ENCODE measurements at regions not wholly inside any gene's neighbourhood (a gene's known extent, or its start where the extent isn't known, plus 50 kb on each side); places are given as distances from the start of the nearest gene placed in this dataset.
A peak's percentile ranks its signal among the peaks of the same experiment; 100 is the strongest.

DNA sequence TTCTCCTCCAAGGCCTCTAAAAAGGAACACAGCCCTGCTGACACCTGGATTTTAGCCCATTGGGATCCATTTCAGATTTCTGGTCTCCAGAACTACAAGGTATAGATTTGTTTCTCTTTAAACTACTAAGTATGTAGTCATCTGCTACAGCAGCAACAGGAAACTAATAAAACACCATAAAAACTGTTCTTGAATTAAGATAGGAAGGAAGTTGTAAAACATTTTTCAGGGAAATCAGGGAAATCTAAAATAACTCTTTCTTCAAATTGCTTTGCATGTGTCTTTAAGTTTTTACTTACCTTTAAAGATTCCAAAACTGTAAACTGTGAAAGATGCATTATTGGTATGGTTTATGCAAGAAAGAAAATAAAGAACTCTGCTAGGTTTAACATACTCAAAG lies 407.0 kb upstream of the TOM1L1 start:
- ATAC-seq (no peak), DNase-seq (no peak), FAIRE-seq (no peak)
- TF ChIP-seq CTCF (IDR thresholded peaks at IDR 0.05), result no peak
- Histone ChIP-seq H3K4me3 (no peak overlapping the region), H3K27me3 (no peaks in the 10 kb centered on the region), H3K9me3 (no peaks in the 10 kb centered on the region), H3K4me1 (no peaks in the 10 kb centered on the region), H3K36me3 (no peaks in the 10 kb centered on the region), H3K27ac (no peak overlapping the region)
- intact Hi-C loops (cut with DNase I), result no loop called here

DNA sequence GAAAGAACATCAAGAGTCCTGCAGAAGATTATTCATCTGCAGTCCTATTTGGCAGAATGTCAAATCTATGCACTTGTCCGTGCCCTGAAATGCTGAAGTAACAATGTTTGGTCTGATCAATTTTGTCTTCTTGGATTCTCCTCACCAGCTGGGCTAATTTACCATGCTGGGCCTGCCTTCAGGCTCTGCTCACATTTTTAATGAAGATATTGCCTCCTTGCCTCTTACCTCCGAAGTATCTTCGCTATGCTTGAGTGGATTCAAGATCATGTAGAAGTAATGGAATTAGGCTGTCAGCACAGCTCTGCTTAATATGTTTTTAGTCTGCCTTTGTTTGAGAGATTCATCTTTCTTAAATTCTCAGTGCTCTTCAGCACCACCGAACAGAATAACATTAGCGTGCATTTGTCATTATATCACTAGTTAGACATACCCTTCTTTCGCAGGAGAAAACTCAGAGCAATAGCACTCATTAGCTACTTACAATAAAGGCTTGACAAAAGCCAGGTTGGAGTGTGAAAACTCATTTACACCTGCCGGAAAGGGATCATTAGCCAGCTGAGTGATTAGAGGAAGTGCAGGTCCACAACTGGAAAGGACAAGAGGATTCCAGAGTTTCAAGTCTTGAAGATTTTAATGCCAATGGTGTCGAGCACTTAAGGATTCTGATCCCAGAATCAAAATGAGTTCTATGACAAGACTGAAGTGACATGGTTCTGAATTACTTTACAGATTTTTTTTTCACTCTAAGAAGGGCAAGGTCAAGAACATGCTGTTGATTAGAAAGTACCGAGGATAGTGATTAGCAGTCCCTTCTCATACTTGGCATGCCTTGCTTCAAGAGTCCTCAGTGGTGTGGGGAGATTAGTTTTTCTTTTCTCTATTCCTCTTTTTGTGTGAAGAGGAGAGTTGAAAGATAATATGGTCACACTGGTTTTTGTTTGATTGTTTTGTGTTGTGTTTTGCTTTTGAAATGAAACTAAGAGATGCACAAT lies 405.6 kb upstream of the TOM1L1 start:
- intact Hi-C loops (cut with DNase I), result no loop called here
- no peak for FAIRE-seq
- no peak overlapping the region for H3K27ac ChIP-seq
- DNase-seq, result no peak
- 51 to 58% methylated on average over 9 of the region's 9 CpGs for WGBS, 2 donors
- H3K4me1 ChIP-seq, result no peaks in the 10 kb centered on the region
- ATAC-seq, result no peak
- H3K36me3 ChIP-seq, result no peaks in the 10 kb centered on the region
- no peak overlapping the region for H3K4me3 ChIP-seq
- H3K27me3 ChIP-seq, result no peaks in the 10 kb centered on the region
- H3K9me3 ChIP-seq, result no peaks in the 10 kb centered on the region
- no peak for TF ChIP-seq CTCF (IDR thresholded peaks at IDR 0.05)

GRCh38 chr17:54505404-54505803 lies 395.2 kb upstream of the TOM1L1 start:
- intact Hi-C loops (cut with DNase I), result no loop called here
- Histone ChIP-seq H3K4me3 (no peak overlapping the region), H3K36me3 (no peaks in the 10 kb centered on the region), H3K9me3 (no peaks in the 10 kb centered on the region), H3K27me3 (no peaks in the 10 kb centered on the region), H3K27ac (no peak overlapping the region), H3K4me1 (no peaks in the 10 kb centered on the region)
- TF ChIP-seq CTCF (IDR thresholded peaks at IDR 0.05), result no peak
- ATAC-seq, result no peak
- no peak for FAIRE-seq
- DNase-seq, result no peak

DNA sequence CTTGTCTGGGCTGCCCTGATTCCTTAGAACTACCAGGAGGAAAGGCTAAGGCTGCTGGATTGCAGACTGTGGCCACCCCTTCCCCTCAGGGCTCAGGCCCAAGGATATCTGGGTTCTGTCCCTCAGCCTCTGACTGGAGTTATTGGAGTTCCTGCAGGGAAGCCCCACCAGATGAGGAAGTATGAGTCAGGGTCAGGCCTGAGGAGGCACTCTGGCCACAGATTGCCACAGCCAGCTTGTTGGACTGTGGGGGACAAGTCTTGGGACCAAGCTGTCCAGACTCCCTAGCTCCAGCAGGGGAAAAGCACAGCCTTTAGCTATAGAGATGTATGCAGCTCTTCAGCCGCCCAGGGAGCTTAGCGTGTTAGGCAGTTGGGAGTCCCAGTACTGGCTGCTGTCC lies 381.9 kb upstream of the TOM1L1 start:
- WGBS, 2 donors, result 81 to 89% methylated on average over 2 of the region's 2 CpGs
- no peaks in the 10 kb centered on the region for H3K9me3 ChIP-seq
- H3K36me3 ChIP-seq, result no peaks in the 10 kb centered on the region
- H3K4me3 ChIP-seq, result no peak overlapping the region
- ATAC-seq, result no peak
- no peak for TF ChIP-seq CTCF (IDR thresholded peaks at IDR 0.05)
- peaks cover 0 to 8% (median 0%) of the 10 kb centered on the region in 3 donors for H3K4me1 ChIP-seq
- FAIRE-seq, result no peak
- DNase-seq, result no peak
- H3K27me3 ChIP-seq, result no peaks in the 10 kb centered on the region
- intact Hi-C loops (cut with DNase I), result no loop called here
- H3K27ac ChIP-seq, result no peak overlapping the region

DNA sequence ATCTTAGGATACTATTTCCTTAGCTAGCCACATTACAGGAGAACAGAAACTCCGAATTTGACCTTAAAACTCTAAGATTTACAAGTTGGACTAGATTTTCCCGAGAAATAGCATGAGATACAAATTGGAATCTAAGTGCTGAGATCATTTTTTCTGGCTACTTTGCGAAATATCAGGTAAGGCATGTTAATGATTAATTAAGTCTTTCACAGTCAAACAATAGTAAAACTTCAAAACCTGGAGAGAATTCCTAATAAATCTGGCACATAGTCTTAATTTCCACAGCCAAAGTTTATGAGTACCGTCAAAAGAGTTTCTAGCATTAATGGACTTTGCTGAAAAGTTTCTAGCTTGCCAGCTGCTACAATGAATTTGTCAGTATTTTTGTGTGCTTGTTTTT lies 379.5 kb upstream of the TOM1L1 start:
- peak in 2 of 4 donors; percentile 67 for ATAC-seq
- no peak for FAIRE-seq
- intact Hi-C loops (cut with DNase I), result no loop called here

More for the DNA sequence above, 379.5 kb upstream of the TOM1L1 start:
- DNase-seq, result no peak
- no peak for TF ChIP-seq CTCF (IDR thresholded peaks at IDR 0.05)
- Histone ChIP-seq H3K9me3 (no peaks in the 10 kb centered on the region), H3K36me3 (no peaks in the 10 kb centered on the region), H3K4me3 (no peak overlapping the region), H3K4me1 (peaks cover 0 to 8% (median 0%) of the 10 kb centered on the region in 3 donors), H3K27me3 (no peaks in the 10 kb centered on the region), H3K27ac (no peak overlapping the region)
- 9 to 13% methylated on average over 4 of the region's 4 CpGs for WGBS, 2 donors

All from pancreas (tissue), 10 donors.